Fibroblast of the conjunctiva (primary cell): ENCODE measurements at regions not wholly inside any gene's neighbourhood (a gene's known extent, or its start where the extent isn't known, plus 50 kb on each side); places are given as distances from the start of the nearest gene placed in this dataset.
"Not testable (repeated sequence)": the region's sequence is repeated elsewhere in the genome, so short reads cannot be mapped to it uniquely, and the experiment has no call there.

Source experiments
- DNase-seq: peaks from one replicate; pipeline ENCODE4 v3.0.0-alpha.2; 2010; ENCODE audit warnings: low read depth

- peak; percentile 31 for DNase-seq
Observed at GRCh38 chr17:30731210-30732132, 93.0 kb downstream of the CRLF3 start.

DNA sequence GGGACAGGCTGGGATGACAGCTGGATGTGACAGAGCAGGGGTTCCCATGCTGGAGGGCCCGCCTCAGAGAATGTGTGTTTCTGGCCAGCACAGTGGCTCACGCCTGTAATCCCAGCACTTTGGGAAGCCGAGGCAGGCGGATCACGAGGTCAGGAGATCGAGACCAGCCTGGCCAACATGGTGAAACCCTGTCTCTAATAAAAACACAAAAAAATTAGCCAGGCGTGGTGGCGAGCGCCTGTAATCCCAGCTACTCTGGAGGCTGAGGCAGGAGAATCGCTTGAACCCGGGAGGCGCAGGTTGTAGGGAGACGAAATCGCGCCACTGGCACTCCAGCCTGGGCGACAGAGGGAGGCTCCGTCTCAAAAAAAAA, 93.7 kb downstream of the CRLF3 start:
- not testable (repeated sequence) for DNase-seq

GRCh38 chr17:30730171-30730836, 94.2 kb downstream of the CRLF3 start:
- not testable (repeated sequence) for DNase-seq

DNA sequence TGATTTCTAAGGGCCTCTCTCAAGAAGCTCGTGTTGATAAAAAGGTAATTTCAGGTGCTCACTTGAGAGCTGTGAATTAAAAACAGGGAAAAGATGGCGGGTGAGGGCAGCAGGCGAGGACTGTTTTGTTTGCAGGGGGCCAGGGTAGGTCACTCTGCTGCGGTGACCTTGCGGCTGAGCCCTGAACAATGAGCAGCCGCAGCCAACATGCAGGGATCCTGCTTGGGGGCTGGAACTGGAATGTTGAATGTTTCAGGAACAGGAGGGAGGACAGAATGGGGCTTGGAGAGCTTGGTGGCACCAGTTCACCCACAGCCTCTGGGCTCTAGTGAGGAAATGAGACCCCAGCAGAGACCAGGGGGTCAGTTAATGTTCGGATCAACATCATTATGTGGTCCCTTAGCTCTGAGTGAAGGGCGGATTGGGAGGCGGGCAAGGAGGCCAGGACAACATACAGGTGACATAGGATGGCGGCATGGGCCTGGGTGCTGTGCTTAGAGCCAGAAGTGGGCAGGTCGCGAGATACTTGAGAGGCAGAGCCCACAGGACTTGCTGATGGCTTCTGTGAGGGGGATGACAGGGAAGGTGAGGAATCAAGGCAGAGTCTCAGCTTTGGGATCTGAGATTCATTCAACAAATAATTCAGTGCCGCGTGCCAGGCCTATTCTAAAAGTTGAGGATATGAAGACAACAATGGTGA, 94.9 kb downstream of the CRLF3 start:
- DNase-seq, result not testable (repeated sequence)

DNA sequence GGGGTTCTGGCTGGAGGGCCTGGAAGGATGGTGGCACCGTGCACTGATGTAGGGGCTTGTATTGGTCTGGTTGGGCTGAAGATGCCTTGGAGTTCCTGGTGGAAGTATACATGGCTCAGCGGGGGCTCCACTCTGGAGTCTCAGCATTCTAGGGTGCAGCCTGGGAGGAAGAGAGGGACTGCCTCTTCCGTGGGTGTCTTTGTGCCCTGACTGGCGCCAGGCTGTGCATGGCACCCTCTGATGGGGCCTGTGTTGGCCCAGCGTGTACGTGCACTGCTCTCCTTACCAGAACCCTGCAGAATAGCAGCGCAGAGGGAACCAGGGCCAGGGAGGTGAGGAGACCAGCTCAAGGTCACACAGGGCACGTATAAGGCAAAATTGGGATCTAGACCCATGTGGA, 97.0 kb downstream of the CRLF3 start:
- DNase-seq, result not testable (repeated sequence)

DNA sequence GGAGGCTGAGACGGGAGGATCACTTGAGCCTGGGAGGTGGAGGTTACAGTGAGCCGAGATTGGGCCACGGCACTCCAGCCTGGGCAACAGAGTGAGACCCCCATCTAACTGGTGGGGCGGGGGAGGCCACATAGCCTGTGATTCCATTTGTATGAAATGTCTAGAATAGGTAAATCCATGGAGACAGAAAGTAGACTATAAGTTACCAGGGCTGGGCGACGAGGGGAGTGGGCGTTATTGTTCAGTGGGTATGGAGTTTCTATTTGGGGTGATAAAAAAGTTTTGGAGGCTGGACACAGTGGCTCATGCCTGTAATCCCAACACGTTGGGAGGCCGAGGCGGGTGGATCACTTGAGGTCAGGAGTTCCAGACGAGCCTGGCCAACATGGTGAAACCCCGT, 97.8 kb downstream of the CRLF3 start:
- not testable (repeated sequence) for DNase-seq

GRCh38 chr17:30726310-30726709, 98.2 kb downstream of the CRLF3 start:
- DNase-seq, result not testable (repeated sequence)

GRCh38 chr17:30724034-30724650, 100.3 kb downstream of the CRLF3 start:
- DNase-seq, result not testable (repeated sequence)

DNA sequence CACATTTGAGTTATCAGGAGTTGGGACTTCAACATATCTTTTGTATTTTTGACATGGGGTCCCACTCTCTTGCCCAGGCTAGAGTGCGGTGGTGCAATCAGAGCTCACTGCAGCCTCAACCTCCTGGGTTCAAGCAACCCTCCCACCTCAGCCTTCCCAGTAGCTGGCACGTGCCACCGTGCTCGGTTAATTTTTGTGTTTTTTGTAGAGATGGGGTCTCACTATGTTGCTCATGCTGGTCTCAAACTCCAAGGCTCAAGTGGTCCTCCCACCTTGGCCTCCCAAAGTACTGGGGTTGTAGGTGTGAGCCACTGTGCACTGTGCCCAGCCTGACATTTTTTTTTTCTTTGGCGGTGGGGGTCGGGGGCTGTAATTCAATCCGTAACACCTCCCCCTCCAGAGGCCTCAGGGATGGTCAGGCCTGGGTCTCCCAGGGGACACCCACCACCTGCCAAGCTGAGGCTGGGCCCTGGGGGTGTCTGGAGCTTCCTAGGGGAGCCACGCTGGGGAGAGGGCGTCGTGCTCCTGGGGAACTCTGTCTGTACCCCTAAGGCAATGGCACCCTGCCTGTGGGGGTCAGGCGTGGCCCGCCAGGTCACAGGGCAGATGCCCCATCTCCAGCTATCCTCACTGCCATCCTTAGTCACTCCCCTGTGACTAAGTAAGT, 102.2 kb downstream of the CRLF3 start:
- not testable (repeated sequence) for DNase-seq

DNA sequence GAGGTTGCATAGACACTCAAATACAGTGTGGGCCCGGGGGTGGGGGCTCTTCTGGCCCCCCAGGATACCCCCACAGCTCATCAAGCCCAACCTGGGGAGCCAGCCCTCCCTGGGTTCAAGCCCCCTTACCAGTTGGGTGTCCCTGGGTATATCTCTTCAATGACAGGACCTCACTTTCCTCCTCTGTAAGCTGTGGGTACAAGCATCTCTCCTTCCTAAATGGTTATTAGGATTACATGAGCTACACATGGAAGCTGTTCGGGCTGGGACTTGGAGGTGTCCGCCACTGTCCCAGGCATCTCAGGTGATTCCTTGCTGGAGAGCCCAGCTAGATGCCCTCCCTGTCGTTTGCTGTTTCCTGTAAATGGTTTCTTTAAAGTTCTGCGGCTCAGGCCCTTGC, 103.5 kb downstream of the CRLF3 start:
- not testable (repeated sequence) for DNase-seq

DNA sequence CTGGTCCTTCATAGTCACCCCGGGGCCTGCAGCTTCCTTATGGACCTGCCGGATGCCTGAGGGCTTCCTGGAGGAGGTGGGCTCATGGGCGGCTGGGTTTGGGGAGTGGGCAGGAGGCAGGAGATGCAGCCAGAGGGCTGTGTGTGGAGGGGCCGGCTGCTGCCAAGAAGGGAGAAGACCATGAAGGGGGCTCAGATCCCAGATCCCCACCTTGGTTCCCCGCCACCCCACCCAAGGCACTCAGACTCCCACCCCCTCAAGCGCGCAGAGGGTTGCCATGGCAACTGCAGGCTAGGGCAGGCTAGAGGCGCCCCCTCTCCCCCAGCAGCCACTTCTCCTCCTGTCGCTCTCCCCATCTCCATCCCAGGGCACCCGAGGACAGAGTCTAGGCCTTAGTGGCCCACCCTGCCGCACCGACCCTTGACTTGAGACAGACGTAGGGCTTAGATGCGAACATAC, 104.5 kb downstream of the CRLF3 start:
- no peak for DNase-seq

GRCh38 chr17:30719131-30719973, 105.1 kb downstream of the CRLF3 start:
- peak; percentile 29 for DNase-seq

- DNase-seq, result not testable (repeated sequence)
Observed at GRCh38 chr17:30718691-30719090, 105.8 kb downstream of the CRLF3 start.

- DNase-seq, result not testable (repeated sequence)
Observed at GRCh38 chr17:30718099-30718447, 106.4 kb downstream of the CRLF3 start.

DNA sequence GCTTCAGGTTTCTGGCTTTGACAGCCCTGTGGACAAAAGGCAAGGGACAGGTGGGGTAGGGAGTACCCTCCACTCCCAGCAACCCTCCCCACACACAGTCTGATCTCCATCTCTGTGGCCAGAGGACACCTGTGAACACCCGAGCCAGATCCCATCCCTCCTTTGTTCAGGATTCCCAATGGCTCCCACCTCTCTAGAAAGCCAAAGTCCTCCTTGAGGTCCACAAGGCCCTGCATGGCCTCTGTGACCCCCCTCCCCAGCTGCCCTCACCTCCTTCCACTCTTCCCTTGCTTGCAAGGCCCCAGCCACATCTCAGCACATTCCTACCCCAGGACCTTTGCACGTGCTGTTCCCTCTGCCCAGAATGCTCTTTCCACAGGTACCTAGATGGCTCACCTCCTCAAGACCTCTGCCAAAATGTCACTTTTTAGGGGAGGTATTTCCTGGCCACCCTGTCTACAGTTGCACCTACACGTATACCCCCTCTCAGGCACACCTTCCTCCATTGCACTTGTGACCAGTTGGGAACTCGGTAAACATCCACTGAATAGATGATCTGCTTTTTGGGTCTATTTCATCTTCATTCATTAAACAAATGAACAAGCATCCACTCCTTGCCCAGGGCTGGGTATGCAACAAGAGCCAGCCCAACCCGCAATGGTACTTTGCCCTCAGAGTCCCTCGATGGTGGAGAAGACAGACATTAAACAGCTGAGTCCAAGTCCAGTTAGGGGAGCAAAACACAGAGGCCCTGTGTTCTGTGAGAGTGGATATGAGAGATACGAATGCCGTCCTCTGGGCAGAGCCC, 107.0 kb downstream of the CRLF3 start:
- DNase-seq, result no peak

DNA sequence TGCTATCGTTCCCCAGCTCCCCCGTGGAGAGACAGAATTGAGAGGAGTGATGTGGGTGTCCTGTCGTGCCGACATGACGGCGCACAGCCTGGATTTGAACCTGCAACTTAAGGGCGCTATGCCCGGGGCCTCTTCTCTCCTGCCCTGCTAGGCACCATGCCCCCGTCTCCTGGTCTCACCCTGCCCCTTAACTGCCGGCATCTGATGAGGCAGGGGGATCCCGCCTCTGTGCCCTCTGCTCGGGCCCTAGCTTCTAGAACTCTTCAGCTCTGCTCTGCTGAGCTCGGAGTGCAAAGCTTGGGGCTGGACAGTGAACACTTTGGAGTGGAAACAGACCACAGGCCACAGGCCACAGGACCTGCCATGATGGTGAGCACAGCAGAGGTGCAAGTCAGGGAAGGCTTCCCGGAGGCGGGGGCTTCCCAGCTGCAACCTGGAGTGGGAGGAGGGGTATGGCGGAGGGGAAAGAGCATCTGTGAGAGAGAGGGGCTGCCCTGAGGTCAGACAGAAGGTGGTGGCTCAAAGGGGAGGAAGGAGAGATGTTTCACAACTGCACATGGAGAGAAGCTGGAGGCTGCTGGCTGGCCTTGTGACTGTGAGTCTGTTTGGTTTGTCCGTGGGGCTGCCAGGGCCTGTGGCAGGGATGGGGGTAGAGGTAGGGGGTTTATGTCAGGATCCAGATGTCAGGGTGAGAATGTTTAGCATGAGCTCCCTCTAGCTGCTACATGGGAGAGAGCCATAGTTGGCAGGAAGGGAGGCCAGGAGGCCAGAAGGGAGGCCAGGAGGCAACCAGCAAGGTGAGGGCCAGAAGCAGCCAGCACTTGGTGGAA, 107.8 kb downstream of the CRLF3 start:
- no peak for DNase-seq

DNA sequence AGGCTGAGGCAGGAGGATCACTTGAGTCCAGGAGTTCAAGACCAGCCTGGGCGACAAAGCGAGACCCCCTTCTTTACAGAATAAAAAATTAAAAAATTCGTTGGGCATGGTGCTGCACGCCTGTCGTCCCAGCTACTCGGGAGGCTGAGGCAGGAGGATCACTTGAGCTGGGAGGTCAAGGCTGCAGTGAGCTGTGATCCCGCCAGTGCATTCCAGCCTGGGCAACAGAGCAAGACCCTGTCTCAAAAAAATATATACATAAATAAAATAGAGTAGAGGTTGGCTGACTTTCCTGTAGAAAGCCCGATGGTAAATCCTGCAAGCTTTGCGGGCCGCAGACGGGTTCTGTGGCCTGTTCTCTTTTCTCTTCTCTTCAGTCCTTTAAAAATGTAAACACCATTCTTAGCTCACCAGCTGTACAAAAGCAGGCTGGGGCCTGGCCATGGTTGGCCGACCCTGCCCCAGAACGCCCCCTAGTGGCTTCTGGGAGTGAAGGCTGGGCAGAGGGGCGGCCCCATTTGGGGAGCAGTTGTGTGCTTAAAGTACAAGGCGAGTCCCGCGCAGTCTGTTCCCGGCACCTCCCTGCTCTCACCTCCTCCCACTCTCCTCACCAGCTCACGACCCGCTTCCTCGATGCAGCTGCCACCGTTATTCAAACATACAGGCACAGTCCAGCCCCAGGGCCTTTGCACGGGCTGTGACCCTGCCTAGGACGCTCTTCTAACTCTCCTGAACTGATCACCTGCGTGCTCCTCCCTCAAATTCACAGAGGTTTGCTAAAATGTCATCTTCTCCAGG, 109.5 kb downstream of the CRLF3 start:
- DNase-seq, result peak; percentile 24

DNA sequence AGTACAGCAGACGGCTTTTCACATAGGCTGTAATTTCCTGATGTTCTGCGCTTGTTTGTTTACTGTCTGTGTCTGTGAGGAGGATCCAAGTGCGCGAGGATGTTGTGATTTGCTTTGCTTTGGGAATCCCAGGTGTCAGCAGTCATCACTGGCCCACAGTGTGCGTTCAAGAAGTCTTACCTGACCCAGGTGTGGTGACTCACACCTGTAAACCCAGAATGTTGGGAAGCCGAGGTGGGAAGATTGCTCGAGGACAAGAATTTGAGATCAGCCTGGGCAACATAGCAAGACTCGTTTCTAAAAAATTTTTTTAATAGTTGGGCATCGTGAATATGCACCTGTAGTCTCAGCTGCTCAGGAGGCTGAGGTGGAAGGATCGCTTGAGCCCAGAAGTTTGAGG, 110.7 kb downstream of the CRLF3 start:
- DNase-seq, result not testable (repeated sequence)
